ENCODE measurements at regions not wholly inside any gene's neighbourhood (a gene's known extent, or its start where the extent isn't known, plus 50 kb on each side); places are given as distances from the start of the nearest gene placed in this dataset.

- in situ Hi-C loops (cut with HindIII; ENCODE audit: low pct_ligation_motif_present, low sequenced_read_pairs) = no loop called here
- no peak for DNase-seq
Measured at GRCh38 chr17:34517406-34517805, 62.0 kb upstream of the TMEM132E start.

GRCh38 chr17:34511931-34512330 lies 67.5 kb upstream of the TMEM132E start:
- no peak for TF ChIP-seq CTCF (IDR thresholded peaks at IDR 0.05; ENCODE audit: low read depth, low read length, missing control alignments)
- H3K36me3 ChIP-seq (replicated peaks) = no peaks in the 10 kb centered on the region
- DNase-seq = no peak
- H3K4me3 ChIP-seq (ENCODE audit: low read depth, low read length) = no peak overlapping the region
- H3K27ac ChIP-seq = no peak overlapping the region
- H3K27me3 ChIP-seq (replicated peaks) = no peaks in the 10 kb centered on the region
- in situ Hi-C loops (cut with HindIII; ENCODE audit: low pct_ligation_motif_present, low sequenced_read_pairs) = no loop called here

More at GRCh38 chr17:34517406-34517805, 62.0 kb upstream of the TMEM132E start:
- H3K4me3 ChIP-seq (ENCODE audit: low read depth, low read length) = no peak overlapping the region
- no peak overlapping the region for H3K27ac ChIP-seq
- H3K36me3 ChIP-seq (replicated peaks) = no peaks in the 10 kb centered on the region
- no peaks in the 10 kb centered on the region for H3K27me3 ChIP-seq (replicated peaks)
- no peak for TF ChIP-seq CTCF (IDR thresholded peaks at IDR 0.05; ENCODE audit: low read depth, low read length, missing control alignments)

GRCh38 chr17:34511265-34511664 lies 68.1 kb upstream of the TMEM132E start:
- TF ChIP-seq CTCF (IDR thresholded peaks at IDR 0.05; ENCODE audit: low read depth, low read length, missing control alignments) = no peak
- Histone ChIP-seq H3K27ac (no peak overlapping the region), H3K27me3 (replicated peaks) (no peaks in the 10 kb centered on the region), H3K36me3 (replicated peaks) (no peaks in the 10 kb centered on the region), H3K4me3 (ENCODE audit: low read depth, low read length) (no peak overlapping the region)
- in situ Hi-C loops (cut with HindIII; ENCODE audit: low pct_ligation_motif_present, low sequenced_read_pairs) = no loop called here
- no peak for DNase-seq

- no peak for TF ChIP-seq CTCF (IDR thresholded peaks at IDR 0.05; ENCODE audit: low read depth, low read length, missing control alignments)
- no peak overlapping the region for H3K4me3 ChIP-seq (ENCODE audit: low read depth, low read length)
- H3K36me3 ChIP-seq (replicated peaks) = no peaks in the 10 kb centered on the region
- in situ Hi-C loops (cut with HindIII; ENCODE audit: low pct_ligation_motif_present, low sequenced_read_pairs) = no loop called here
- no peaks in the 10 kb centered on the region for H3K27me3 ChIP-seq (replicated peaks)
- no peak overlapping the region for H3K27ac ChIP-seq
- no peak for DNase-seq
Measured at GRCh38 chr17:34504814-34505484, 74.4 kb upstream of the TMEM132E start.

- Histone ChIP-seq H3K36me3 (replicated peaks) (no peaks in the 10 kb centered on the region), H3K27ac (no peak overlapping the region), H3K27me3 (replicated peaks) (no peaks in the 10 kb centered on the region), H3K4me3 (ENCODE audit: low read depth, low read length) (no peak overlapping the region)
- DNase-seq = no peak
- no peak for TF ChIP-seq CTCF (IDR thresholded peaks at IDR 0.05; ENCODE audit: low read depth, low read length, missing control alignments)
- in situ Hi-C loops (cut with HindIII; ENCODE audit: low pct_ligation_motif_present, low sequenced_read_pairs) = no loop called here
Measured at GRCh38 chr17:34503528-34504195, 75.7 kb upstream of the TMEM132E start.

Measured in brain microvascular endothelial cell (primary cell).